Astrocyte of the cerebellum (primary cell): ENCODE measurements at regions not wholly inside any gene's neighbourhood (a gene's known extent, or its start where the extent isn't known, plus 50 kb on each side); places are given as distances from the start of the nearest gene placed in this dataset.
"Not testable (repeated sequence)": the region's sequence is repeated elsewhere in the genome, so short reads cannot be mapped to it uniquely, and the experiment has no call there.

ENCODE experiments used
- DNase-seq: peaks from one replicate; pipeline ENCODE4 v3.0.0-alpha.2; 2011; ENCODE audit warnings: low read depth
- H3K4me3 ChIP-seq: 2 replicates; pipeline ENCODE4 v1.5.1; 2011; ENCODE audit warnings: mild to moderate bottlenecking, low read depth, low read length, moderate library complexity
- CTCF ChIP-seq: IDR thresholded peaks from 2 replicates; pipeline ENCODE4 v1.5.1; 2012; ENCODE audit warnings: low read length, low read depth, moderate library complexity, mild to moderate bottlenecking; ENCODE audit errors: missing control alignments
- in situ Hi-C: cut with HindIII; loops from 2 replicates; pipeline ENCODE4 v1.10.0; 2017; ENCODE audit warnings: low sequenced_read_pairs

DNA sequence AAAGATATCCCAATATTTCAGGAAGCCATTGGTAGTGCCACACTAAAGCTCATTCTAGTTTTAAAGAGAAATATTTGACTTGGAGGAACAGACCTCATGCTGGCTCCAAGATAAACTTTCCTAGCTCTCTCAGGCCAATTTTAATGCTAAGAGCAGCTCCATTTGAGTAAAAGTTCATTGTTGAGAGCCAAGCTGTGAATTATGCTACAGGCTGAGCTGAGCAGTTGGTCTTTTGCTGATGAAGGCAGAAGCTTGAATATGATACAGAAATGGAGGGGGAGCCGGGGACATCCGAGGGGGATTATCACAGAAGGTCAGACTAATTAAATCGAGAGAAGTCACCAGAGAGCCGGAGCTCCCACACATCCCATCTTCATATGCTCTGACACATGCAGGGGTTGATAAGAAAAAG, 175.7 kb upstream of the AUTS2 start:
- no peak overlapping the region for H3K4me3 ChIP-seq
- TF ChIP-seq CTCF = no peak
- in situ Hi-C loops = no loop called here
- no peak for DNase-seq

DNA sequence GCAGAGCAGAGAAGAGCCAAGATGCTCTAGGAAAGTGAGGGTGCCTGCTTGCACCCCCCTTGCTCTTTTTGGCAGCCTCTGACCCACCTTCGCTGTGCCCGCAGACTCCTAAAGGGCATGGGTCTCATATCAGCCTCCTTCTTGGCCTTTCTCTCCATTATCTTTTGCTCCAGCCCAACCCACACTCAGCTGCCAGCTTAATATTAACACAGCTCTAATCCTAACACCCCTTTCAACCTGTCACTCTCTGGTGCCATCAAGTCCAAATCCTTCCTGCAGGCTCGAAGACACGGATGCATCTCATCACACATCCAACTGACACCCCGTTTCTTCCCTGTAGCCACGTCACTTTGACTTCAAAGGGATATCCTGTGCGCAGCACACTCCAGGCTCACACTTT, 171.6 kb upstream of the AUTS2 start:
- DNase-seq = no peak
- no peak overlapping the region for H3K4me3 ChIP-seq
- TF ChIP-seq CTCF = no peak
- in situ Hi-C loops = no loop called here

DNA sequence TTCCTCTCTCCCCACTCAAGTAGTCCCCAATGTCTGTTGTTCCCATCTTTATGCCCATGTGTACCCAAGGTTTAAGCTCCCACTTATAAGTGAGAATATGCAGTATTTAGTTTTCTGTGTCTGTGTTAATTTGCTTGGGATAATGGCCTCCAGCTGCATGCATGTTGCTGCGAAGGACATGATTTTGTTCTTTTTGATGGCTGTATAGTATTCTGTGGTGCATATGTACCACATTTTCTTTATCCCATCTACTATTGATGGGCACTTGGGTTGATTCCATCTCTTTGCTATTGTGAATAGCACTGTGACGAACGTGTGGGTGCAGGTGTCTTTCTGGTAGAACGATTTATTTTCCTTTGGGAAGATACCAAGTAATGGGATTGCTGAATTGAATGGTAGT, 170.2 kb upstream of the AUTS2 start:
- in situ Hi-C loops = no loop called here
- TF ChIP-seq CTCF = no peak

DNA sequence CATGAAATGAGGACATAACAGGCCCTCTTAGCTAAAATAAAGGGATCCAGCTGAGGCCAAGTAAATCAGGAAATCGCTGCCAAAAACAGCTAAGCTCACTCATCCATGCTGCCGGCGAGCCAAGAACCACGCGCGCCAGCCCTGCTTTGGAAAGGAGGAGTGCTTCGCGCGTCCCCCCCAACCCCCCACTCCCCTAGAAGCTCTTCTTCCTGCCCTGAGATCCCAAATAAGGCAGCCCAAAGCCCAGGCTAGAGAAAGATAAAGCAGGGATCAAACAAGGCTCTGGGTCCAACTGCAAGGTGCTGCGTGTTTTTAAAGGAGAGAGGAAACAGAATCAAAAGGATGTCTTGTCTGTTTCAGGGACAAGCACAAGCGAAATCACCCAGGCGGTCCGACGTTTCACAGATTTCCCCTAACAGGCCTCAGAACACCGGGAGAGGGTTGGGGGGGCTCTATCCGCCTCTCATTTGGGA, 168.3 kb upstream of the AUTS2 start:
- in situ Hi-C loops = no loop called here
- no peak overlapping the region for H3K4me3 ChIP-seq
- TF ChIP-seq CTCF = no peak
- DNase-seq = peak; percentile 63

More for the DNA sequence above, 170.2 kb upstream of the AUTS2 start:
- no peak overlapping the region for H3K4me3 ChIP-seq
- no peak for DNase-seq

DNA sequence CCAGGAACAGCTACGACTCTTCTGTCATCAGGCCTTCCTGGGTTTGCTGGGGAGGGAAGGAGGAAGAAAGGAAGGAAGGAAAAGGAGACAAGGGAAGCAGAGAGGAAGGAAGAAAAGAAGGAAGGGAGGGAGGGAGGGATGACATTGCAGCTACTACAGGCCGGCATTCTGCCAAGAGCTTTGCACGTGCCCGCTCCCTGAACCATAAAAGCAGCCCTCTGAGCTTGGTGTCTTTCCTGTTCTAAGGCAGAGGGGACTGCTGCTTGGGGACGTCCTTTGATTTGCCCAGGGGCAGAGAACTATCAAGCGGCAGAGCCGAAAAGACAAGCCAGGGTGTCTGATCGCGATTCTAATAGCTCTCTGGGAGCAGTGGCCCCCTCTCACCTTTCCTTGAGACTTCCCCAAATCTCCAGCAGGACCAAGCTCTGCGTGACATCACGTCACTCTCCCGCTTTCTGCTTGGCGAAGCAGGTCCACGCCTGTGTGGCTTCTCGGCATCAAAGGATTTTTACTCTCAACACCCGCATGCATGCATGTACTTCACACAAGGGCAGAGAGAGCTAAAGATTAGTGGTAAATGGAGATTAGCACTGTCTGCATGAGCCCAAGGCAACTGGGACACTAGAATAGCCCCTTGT, 167.8 kb upstream of the AUTS2 start:
- no peak for TF ChIP-seq CTCF
- no peak overlapping the region for H3K4me3 ChIP-seq
- DNase-seq = no peak
- in situ Hi-C loops = no loop called here

DNA sequence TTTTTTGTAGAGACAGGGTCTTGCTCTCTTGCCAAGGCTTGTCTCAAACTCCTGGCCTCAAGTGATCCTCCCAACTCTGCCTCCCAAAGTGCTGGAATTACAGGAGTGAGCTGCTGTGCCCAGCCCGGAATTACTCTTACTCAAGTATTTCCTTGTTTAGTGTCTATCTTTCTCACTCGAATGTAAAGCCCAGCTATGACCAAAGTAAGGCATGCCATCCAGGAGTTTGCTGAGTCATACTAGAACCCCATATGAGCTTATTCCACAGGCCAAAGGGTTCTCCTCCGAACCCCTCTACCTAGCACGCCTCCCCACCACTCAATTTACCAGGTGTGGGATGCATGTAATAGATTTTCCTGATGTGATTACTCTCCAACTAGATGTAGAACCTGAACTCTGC, 166.6 kb upstream of the AUTS2 start:
- no peak for TF ChIP-seq CTCF
- in situ Hi-C loops = no loop called here
- no peak for DNase-seq

DNA sequence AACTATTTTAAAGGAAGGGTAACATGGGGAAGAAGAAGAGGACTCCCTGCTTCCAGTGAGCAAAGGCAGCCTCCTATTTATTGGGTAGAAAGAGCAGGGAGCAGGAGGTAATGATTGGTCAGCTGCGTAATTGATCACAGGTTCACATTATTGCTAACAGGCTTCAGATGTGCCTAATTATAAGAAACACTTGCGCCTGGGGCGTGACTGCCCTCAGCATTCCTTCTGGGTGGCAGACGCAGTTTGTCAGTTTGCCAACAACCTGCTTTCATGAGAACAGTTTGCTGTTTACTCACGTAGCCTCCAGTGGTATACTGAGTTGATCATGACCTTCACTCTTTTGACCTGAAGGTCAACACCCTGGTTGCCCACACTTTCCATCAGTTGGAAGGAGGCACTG, 166.0 kb upstream of the AUTS2 start:
- H3K4me3 ChIP-seq, in situ Hi-C loops, DNase-seq: not testable (repeated sequence)

More for the DNA sequence above, 166.6 kb upstream of the AUTS2 start:
- H3K4me3 ChIP-seq = no peak overlapping the region
